Loucy (cell line): ENCODE measurements at regions not wholly inside any gene's neighbourhood (a gene's known extent, or its start where the extent isn't known, plus 50 kb on each side); places are given as distances from the start of the nearest gene placed in this dataset.

ENCODE experiments used
- CTCF ChIP-seq: fragments of 200-600 bp; sonication (generic); conservative IDR thresholded peaks from 2 replicates; pipeline ENCODE4 v1.5.1; 2014; ENCODE audit warnings: mild to moderate bottlenecking, antibody characterized with exemption, low read length
- EZH2phosphoT487 ChIP-seq: fragments of 200-600 bp; IDR thresholded peaks from 2 replicates; pipeline ENCODE4 v1.6.1; 2018; ENCODE audit warnings: antibody characterized with exemption, mild to moderate bottlenecking, moderate library complexity, borderline replicate concordance

DNA sequence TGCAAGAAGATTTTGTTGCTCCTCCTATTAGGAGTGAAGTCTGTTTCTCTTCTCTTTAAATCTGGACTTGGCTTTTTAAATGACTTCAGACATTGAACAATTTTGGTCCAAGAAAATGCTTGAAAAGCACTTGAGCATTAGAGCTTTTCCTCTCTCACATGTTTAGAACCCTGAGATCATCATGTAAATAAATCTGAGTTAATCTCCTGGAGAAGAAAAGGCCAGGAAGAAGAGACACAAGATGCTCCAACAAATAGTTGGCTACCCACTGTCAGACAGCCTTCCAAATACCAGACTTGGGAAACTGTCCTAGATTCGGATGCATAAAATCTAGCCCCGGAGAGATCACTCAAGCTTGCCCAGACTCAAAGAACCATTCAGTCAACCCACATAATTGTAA lies 1353.1 kb upstream of the ADGRL4 start:
- TF ChIP-seq CTCF (no peak), EZH2phosphoT487 (no peak)
